DOHH2 (cell line): ENCODE measurements at regions not wholly inside any gene's neighbourhood (a gene's known extent, or its start where the extent isn't known, plus 50 kb on each side); places are given as distances from the start of the nearest gene placed in this dataset.

ENCODE experiments used
- H3F3A ChIP-seq: fragments of 200-600 bp; sonication (generic), shearing (Covaris generic); 2 replicates; pipeline ENCODE4 v1.6.0; 2016; ENCODE audit warnings: antibody characterized with exemption, mild to moderate bottlenecking; ENCODE audit not compliant: control insufficient read depth, insufficient read depth
- H3K27ac ChIP-seq: fragments of 200-600 bp; sonication (generic); 2 replicates; pipeline ENCODE4 v1.5.1; 2014; ENCODE audit warnings: low read depth, mild to moderate bottlenecking, low read length, moderate library complexity
- H3K27me3 ChIP-seq: fragments of 200-600 bp; sonication (generic); 2 replicates; pipeline ENCODE4 v1.6.1; 2014; ENCODE audit warnings: mild to moderate bottlenecking, low read length, mixed read lengths; ENCODE audit not compliant: control insufficient read depth
- H3K36me3 ChIP-seq: fragments of 200-600 bp; sonication (generic); 2 replicates; pipeline ENCODE4 v1.6.1; 2014; ENCODE audit warnings: mild to moderate bottlenecking, low read length, moderate library complexity, mixed read lengths; ENCODE audit not compliant: control insufficient read depth
- H3K4me1 ChIP-seq: fragments of 200-600 bp; sonication (generic); 2 replicates; pipeline ENCODE4 v1.6.1; 2014; ENCODE audit warnings: mild to moderate bottlenecking, low read length, mixed read lengths; ENCODE audit not compliant: control insufficient read depth
- H3K4me2 ChIP-seq: fragments of 200-600 bp; sonication (generic); 2 replicates; pipeline ENCODE4 v1.6.0; 2014; ENCODE audit warnings: mild to moderate bottlenecking, low read length, moderate library complexity
- H3K4me3 ChIP-seq: fragments of 200-600 bp; sonication (generic); 2 replicates; pipeline ENCODE4 v1.5.1; 2014; ENCODE audit warnings: mild to moderate bottlenecking, low read length, mixed read lengths
- H3K79me2 ChIP-seq: fragments of 200-600 bp; sonication (generic); 2 replicates; pipeline ENCODE4 v1.6.1; 2014; ENCODE audit warnings: mild to moderate bottlenecking, low read length, mixed read lengths; ENCODE audit not compliant: control insufficient read depth
- H3K9me2 ChIP-seq: fragments of 200-600 bp; sonication (generic); replicated peaks from 2 replicates; pipeline ENCODE4 v1.6.1; 2014; ENCODE audit warnings: mild to moderate bottlenecking, low read length, mixed read lengths; ENCODE audit not compliant: control insufficient read depth
- H3K9me3 ChIP-seq: fragments of 200-600 bp; sonication (generic); 2 replicates; pipeline ENCODE4 v1.6.1; 2014; ENCODE audit warnings: antibody characterized with exemption, low read length, mixed read lengths; ENCODE audit not compliant: control insufficient read depth, insufficient read depth
- H4K20me1 ChIP-seq: fragments of 200-600 bp; sonication (generic); 2 replicates; pipeline ENCODE4 v1.6.0; 2014; ENCODE audit warnings: low read depth, mild to moderate bottlenecking, antibody characterized with exemption, low read length, moderate library complexity; ENCODE audit not compliant: control insufficient read depth, insufficient read depth
- CTCF ChIP-seq: fragments of 200-600 bp; sonication (generic); IDR thresholded peaks from one replicate; pipeline ENCODE4 v1.5.1; 2014; ENCODE audit warnings: antibody characterized with exemption, mild to moderate bottlenecking, low read depth, low read length; ENCODE audit not compliant: poor library complexity, severe bottlenecking
- EZH2phosphoT487 ChIP-seq: fragments of 200-600 bp; sonication (generic); IDR thresholded peaks from 2 replicates; pipeline ENCODE4 v1.6.1; 2017; ENCODE audit warnings: borderline replicate concordance, mild to moderate bottlenecking, antibody characterized with exemption, low read length, moderate library complexity, mixed read lengths

- no peak for TF ChIP-seq CTCF
- no peak for TF ChIP-seq EZH2phosphoT487
- H4K20me1 ChIP-seq, result no peaks in the 10 kb centered on the region
- H3K36me3 ChIP-seq, result no peaks in the 10 kb centered on the region
- no peak overlapping the region for H3K27ac ChIP-seq
- no peaks in the 10 kb centered on the region for H3K9me2 ChIP-seq
- H3F3A ChIP-seq, result no peaks in the 10 kb centered on the region
- no peaks in the 10 kb centered on the region for H3K79me2 ChIP-seq
- H3K4me2 ChIP-seq, result no peak overlapping the region
- H3K9me3 ChIP-seq, result no peaks in the 10 kb centered on the region
- no peak overlapping the region for H3K4me3 ChIP-seq
- H3K27me3 ChIP-seq, result no peaks in the 10 kb centered on the region
- H3K4me1 ChIP-seq, result no peaks in the 10 kb centered on the region
Observed at GRCh38 chr9:21583628-21584377, 101.7 kb upstream of the IFNE start.

GRCh38 chr9:21584890-21585289 lies 102.8 kb upstream of the IFNE start:
- Histone ChIP-seq H3K27me3 (no peaks in the 10 kb centered on the region), H3F3A (no peaks in the 10 kb centered on the region), H3K4me3 (no peak overlapping the region), H3K27ac (no peak overlapping the region), H3K4me2 (no peak overlapping the region), H3K79me2 (no peaks in the 10 kb centered on the region), H3K9me2 (no peaks in the 10 kb centered on the region), H4K20me1 (no peaks in the 10 kb centered on the region), H3K9me3 (no peaks in the 10 kb centered on the region), H3K36me3 (no peaks in the 10 kb centered on the region), H3K4me1 (no peaks in the 10 kb centered on the region)
- TF ChIP-seq CTCF, result no peak

GRCh38 chr9:21585756-21586752 lies 103.9 kb upstream of the IFNE start:
- Histone ChIP-seq H3K4me2 (no peak overlapping the region), H3F3A (no peaks in the 10 kb centered on the region), H3K9me2 (no peaks in the 10 kb centered on the region), H4K20me1 (no peaks in the 10 kb centered on the region), H3K36me3 (no peaks in the 10 kb centered on the region), H3K79me2 (no peaks in the 10 kb centered on the region), H3K27me3 (no peaks in the 10 kb centered on the region), H3K4me1 (no peaks in the 10 kb centered on the region), H3K9me3 (no peaks in the 10 kb centered on the region), H3K4me3 (no peak overlapping the region), H3K27ac (no peak overlapping the region)
- TF ChIP-seq CTCF (no peak), EZH2phosphoT487 (no peak)
